Stomach (tissue), 4 donors: ENCODE measurements at regions not wholly inside any gene's neighbourhood (a gene's known extent, or its start where the extent isn't known, plus 50 kb on each side); places are given as distances from the start of the nearest gene placed in this dataset.

ENCODE experiments used
- CTCF ChIP-seq, 7 experiments: fragments of 450-650 bp in 4 of 7; fragments of 200-600 bp in 3 of 7; sonication (generic) in 3 of 7; IDR thresholded peaks; one replicate each; pipeline ENCODE4 v1.5.1; 2016 to 2019; ENCODE audit warnings: antibody characterized with exemption in 7 of 7, control low read depth in 2 of 7, mild to moderate bottlenecking in 1 of 7
- EP300 ChIP-seq: sonication (generic); formaldehyde crosslinking; IDR thresholded peaks from one replicate; pipeline ENCODE4 v1.6.1; 2017; ENCODE audit warnings: antibody characterized with exemption
- POLR2A ChIP-seq, 4 donors: fragments of 450-650 bp; IDR thresholded peaks; one replicate each; pipeline ENCODE4 v1.6.1; 2016; ENCODE audit warnings: antibody characterized with exemption in 4 of 4, control low read depth in 2 of 4, mild to moderate bottlenecking in 1 of 4, moderate library complexity in 1 of 4

DNA sequence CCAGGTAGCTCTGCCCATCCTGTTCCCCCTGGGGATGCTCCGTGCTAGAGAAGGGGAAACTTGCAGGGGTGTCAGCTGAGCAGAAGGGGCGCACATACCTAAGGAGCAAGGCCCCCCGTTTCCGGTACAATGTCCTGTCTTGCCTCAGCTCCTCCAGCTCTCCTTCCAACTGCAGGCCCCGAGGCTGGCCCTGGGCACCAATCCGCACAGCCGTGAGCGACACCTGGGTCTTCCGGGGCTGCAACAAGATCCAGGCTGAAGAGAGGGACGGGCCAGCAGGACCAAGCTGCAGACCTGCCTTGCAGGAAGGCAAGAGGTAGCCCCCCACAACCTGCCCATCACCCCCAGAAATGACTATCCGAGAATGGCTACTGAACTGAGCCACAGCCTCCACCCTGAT lies 102.6 kb downstream of the RMI2 start:
- no peak for TF ChIP-seq CTCF (IDR thresholded peaks at IDR 0.05)
- no peak for TF ChIP-seq POLR2A (IDR thresholded peaks at IDR 0.05)
- TF ChIP-seq EP300 = no peak
